K562 (cell line): ENCODE measurements at regions not wholly inside any gene's neighbourhood (a gene's known extent, or its start where the extent isn't known, plus 50 kb on each side); places are given as distances from the start of the nearest gene placed in this dataset.

Source experiments
- ATAC-seq: fragments of 200-7000 bp; cut with Tn5 transposase; 3 replicates; pipeline ENCODE4 v1.9.1; 2020; ENCODE audit warnings: moderate library complexity
- BruUV-seq: library from RNA; stranded (reverse); fragments of 400-500 nt; replicated peaks from 2 replicates; lab custom pipeline; 2021; lab: Mats Ljungman, UMichigan
- CTCF ChIA-PET: fragments of 300-600 bp; formaldehyde crosslinking; extraction: SDS; loops from one replicate; lab custom pipeline; 2021; ENCODE audit warnings: low intra/inter-chr PET ratio; lab: Yijun Ruan, JAX
- POLR2A ChIA-PET: fragments of 300-600, 350-650 bp; sonication (Branson Sonifier 250); formaldehyde crosslinking; extraction: SDS; loops from one replicate; lab custom pipeline; 2021; ENCODE audit warnings: antibody characterized with exemption, inconsistent platforms; lab: Yijun Ruan, JAX
- DNase-seq, 4 experiments: peaks; one replicate each; pipeline versions ENCODE4 v3.0.0 to v3.0.0-alpha.2; 2011 to 2018; ENCODE audit warnings: low spot score in 3 of 4, mixed read lengths in 3 of 4; ENCODE audit errors: extremely low read depth in 1 of 4
- FAIRE-seq: peaks from 2 replicates; lab custom pipeline; 2011; peaks lifted over from hg19 to GRCh38; lab: Jason Lieb, UNC
- H2AFZ ChIP-seq: 2 replicates; pipeline ENCODE4 v1.6.0; 2011; ENCODE audit warnings: low read depth, low read length, control low read depth, inconsistent platforms
- H3K27ac ChIP-seq: fragments of 200-600 bp; 3 replicates; pipeline ENCODE4 v1.8.0; 2011; ENCODE audit warnings: low read depth, mild to moderate bottlenecking, control low read depth, inconsistent platforms, low read length, moderate library complexity, mixed read lengths; ENCODE audit errors: extremely low read depth
- H3K27me3 ChIP-seq, 2 experiments: fragments of 300-600 bp in 1 of 2; 2 replicates in 1 of 2; 3 replicates in 1 of 2; pipeline versions ENCODE4 v1.6.0 to v1.8.0; 2011; ENCODE audit warnings: inconsistent platforms in 2 of 2, low read length in 2 of 2, mild to moderate bottlenecking in 1 of 2, mixed read lengths in 1 of 2, moderate library complexity in 1 of 2; ENCODE audit not compliant: control insufficient read depth in 2 of 2, insufficient read depth in 2 of 2
- H3K36me3 ChIP-seq: fragments of 300-600 bp; 3 replicates; pipeline ENCODE4 v1.8.0; 2011; ENCODE audit warnings: mild to moderate bottlenecking, low read length, inconsistent platforms; ENCODE audit not compliant: control insufficient read depth, insufficient read depth
- H3K4me1 ChIP-seq, 2 experiments: fragments of 200-600 bp in 1 of 2; replicated peaks in 1 of 2; 2 replicates in 1 of 2; 3 replicates in 1 of 2; pipeline versions ENCODE4 v1.5.1 to v1.8.0; 2011; ENCODE audit warnings: inconsistent platforms in 2 of 2, low read length in 2 of 2, mild to moderate bottlenecking in 1 of 2, mixed read lengths in 1 of 2, moderate library complexity in 1 of 2; ENCODE audit not compliant: control insufficient read depth in 2 of 2, insufficient read depth in 2 of 2
- H3K4me2 ChIP-seq: 2 replicates; pipeline ENCODE4 v1.6.1; 2011; ENCODE audit warnings: low read length, control low read depth, inconsistent platforms, mixed read lengths; ENCODE audit not compliant: insufficient read depth
- H3K4me3 ChIP-seq: fragments of 200-600 bp; sonication (generic), shearing (Covaris generic); 2 replicates; pipeline ENCODE4 v1.5.1; 2016; ENCODE audit warnings: control low read depth, inconsistent platforms
- H3K79me2 ChIP-seq: fragments of 200-600 bp; 3 replicates; pipeline ENCODE4 v1.8.0; 2011; ENCODE audit warnings: low read length, inconsistent platforms; ENCODE audit not compliant: control insufficient read depth, insufficient read depth
- H3K9ac ChIP-seq, 2 experiments: 2 replicates each; pipeline versions ENCODE4 v1.6.0 to v1.6.1; 2011; ENCODE audit warnings: low read depth in 2 of 2, low read length in 2 of 2, control low read depth in 1 of 2, inconsistent platforms in 1 of 2, mild to moderate bottlenecking in 1 of 2, mixed read lengths in 1 of 2; ENCODE audit not compliant: insufficient read depth in 1 of 2
- H3K9me1 ChIP-seq: one replicate; pipeline ENCODE4 v1.6.0; 2011; ENCODE audit warnings: inconsistent platforms, mild to moderate bottlenecking, low read length, moderate library complexity; ENCODE audit not compliant: control insufficient read depth, insufficient read depth
- H3K9me3 ChIP-seq: replicated peaks from 2 replicates; pipeline ENCODE4 v1.5.1; 2011; ENCODE audit warnings: low read depth, low read length, inconsistent platforms; ENCODE audit not compliant: control insufficient read depth, insufficient read depth
- H4K20me1 ChIP-seq: replicated peaks from 2 replicates; pipeline ENCODE4 v1.6.1; 2011; ENCODE audit warnings: low read length, inconsistent platforms, mixed read lengths; ENCODE audit not compliant: control insufficient read depth, insufficient read depth
- BRD4 ChIP-seq: fragments of 200-600 bp; sonication (generic); IDR thresholded peaks from 2 replicates; pipeline ENCODE4 v1.6.1; 2017; ENCODE audit warnings: inconsistent platforms
- FOXM1 ChIP-seq, 2 experiments: fragments of 450-650 bp in 1 of 2; sonication (generic) in 1 of 2; formaldehyde crosslinking in 1 of 2; IDR thresholded peaks; 2 replicates each; pipeline versions ENCODE4 v1.6.1 to v1.9.0; 2017 to 2022; ENCODE audit warnings: low read depth in 2 of 2, mild to moderate bottlenecking in 2 of 2, missing genetic modification reagents in 1 of 2, moderate library complexity in 1 of 2
- HEY1 ChIP-seq: fragments of 250-450 bp; sonication (Bioruptor Pico); IDR thresholded peaks from 2 replicates; pipeline ENCODE4 v1.5.0; 2020; ENCODE audit warnings: mild to moderate bottlenecking, moderate library complexity, borderline replicate concordance
- KLF10 ChIP-seq: fragments of 250-450 bp; sonication (Bioruptor Pico); IDR thresholded peaks from 2 replicates; pipeline ENCODE4 v1.6.1; 2021; ENCODE audit warnings: matching md5 sums
- RBM22 ChIP-seq: fragments of 200-400 bp; formaldehyde crosslinking; IDR thresholded peaks from 2 replicates; pipeline ENCODE4 v1.6.1; 2018; ENCODE audit warnings: low read length, low read depth; ENCODE audit not compliant: poor library complexity, severe bottlenecking
- THAP12 ChIP-seq: fragments of 250-450 bp; sonication (Bioruptor Pico); IDR thresholded peaks from 2 replicates; pipeline ENCODE4 v1.9.0; 2021; ENCODE audit warnings: mild to moderate bottlenecking, inconsistent platforms
- ZNF174 ChIP-seq: fragments of 250-450 bp; sonication (Bioruptor Pico); IDR thresholded peaks from 2 replicates; pipeline ENCODE4 v1.4.0; 2020; ENCODE audit warnings: mild to moderate bottlenecking
- in situ Hi-C: fragments of 300-500 bp; cut with MboI; formaldehyde crosslinking; loops from 4 replicates; pipeline ENCODE4 v1.15.0; 2018; ENCODE audit warnings: inconsistent platforms, mixed read lengths
- intact Hi-C: fragments of 100-400 bp; cut with micrococcal nuclease; formaldehyde crosslinking; loops from 2 replicates; pipeline ENCODE4 v1.14.2; 2022
- TF ChIP-seq, protein P1 (sequence below): fragments of 250-450 bp; sonication (Bioruptor Pico); IDR thresholded peaks from 2 replicates; pipeline ENCODE4 v1.6.1; 2021; ENCODE audit warnings: mild to moderate bottlenecking
- TF ChIP-seq, protein P2 (sequence below): sonication (generic); formaldehyde crosslinking; IDR thresholded peaks from 2 replicates; pipeline ENCODE4 v1.8.1; 2023; ENCODE audit warnings: mild to moderate bottlenecking, missing genetic modification reagents
- TF ChIP-seq, protein P3 (sequence below): fragments of 250-450 bp; sonication (Bioruptor Pico); IDR thresholded peaks from 2 replicates; pipeline ENCODE4 v1.5.0; 2021

DNA sequence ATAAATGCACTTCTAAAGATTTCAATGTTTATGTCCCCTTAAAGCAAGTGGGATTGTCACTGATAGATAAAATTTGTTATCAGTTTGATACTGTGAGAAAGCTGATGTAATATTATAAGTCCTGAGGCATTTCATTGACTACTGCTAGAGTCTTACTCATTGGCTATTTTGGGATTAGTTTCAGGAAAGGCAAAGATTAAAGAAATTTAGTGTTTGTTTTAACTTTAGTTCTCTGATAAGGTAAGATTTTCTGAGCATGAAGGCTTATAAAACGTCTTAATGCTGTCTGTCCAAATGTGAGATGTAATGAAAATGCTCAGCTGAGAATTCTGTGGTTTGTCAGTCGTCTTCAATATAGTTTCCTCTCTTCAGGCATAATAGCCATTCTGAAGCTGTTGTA, 886.4 kb upstream of the CDH2 start (continued):
- TF ChIP-seq HEY1 (CRISPR knock-in tag): no peak
- TF ChIP-seq FOXM1 (IDR thresholded peaks at IDR 0.05; ENCODE audit: low read depth): no peak
- no peak for TF ChIP-seq FOXM1 (CRISPR knock-in tag; IDR thresholded peaks at IDR 0.05; ENCODE audit: low read depth)

DNA sequence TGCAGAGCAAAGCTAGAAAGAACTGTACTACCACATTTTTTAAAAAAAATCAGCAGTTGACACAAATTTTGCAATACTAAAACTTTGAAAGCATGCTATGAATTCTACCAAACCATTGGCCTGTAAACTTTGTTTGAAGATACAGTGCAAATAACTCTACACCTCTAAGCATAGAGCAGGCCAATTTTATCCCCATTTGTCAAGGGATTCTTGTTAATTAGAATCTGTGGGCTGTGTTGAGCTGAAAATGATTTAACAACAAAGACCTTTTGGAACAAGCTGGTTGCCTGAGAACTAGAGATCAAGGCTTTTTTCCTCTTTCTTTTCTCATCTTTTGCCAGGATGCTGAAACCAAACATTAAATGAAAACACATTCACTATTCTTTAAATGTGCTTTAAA, 886.0 kb upstream of the CDH2 start:
- Histone ChIP-seq H3K9me3 (no peaks in the 10 kb centered on the region; the same call in 1 of the 2 replicates), H3K36me3 (no peaks in the 10 kb centered on the region), H2AFZ (no peak overlapping the region), H4K20me1 (no peaks in the 10 kb centered on the region), H3K4me2 (no peak overlapping the region), H3K9me1 (no peaks in the 10 kb centered on the region), H3K4me3 (no peak overlapping the region), H3K27ac (no peak overlapping the region), H3K4me1 (no peaks in the 10 kb centered on the region), H3K79me2 (no peaks in the 10 kb centered on the region), H3K9ac (no peak overlapping the region), H3K27me3 (no peaks in the 10 kb centered on the region)
- BruUV-seq: no TSS peak
- POLR2A ChIA-PET: no interaction called here
- intact Hi-C loops: no loop called here
- FAIRE-seq (no peak), ATAC-seq (no peak), DNase-seq (no peak)
- in situ Hi-C loops: no loop called here
- CTCF ChIA-PET: no interaction called here
- TF ChIP-seq, protein P1, sequence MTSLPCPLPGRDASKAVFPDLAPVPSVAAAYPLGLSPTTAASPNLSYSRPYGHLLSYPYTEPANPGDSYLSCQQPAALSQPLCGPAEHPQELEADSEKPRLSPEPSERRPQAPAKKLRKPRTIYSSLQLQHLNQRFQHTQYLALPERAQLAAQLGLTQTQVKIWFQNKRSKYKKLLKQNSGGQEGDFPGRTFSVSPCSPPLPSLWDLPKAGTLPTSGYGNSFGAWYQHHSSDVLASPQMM (CRISPR knock-in tag): no peak
- TF ChIP-seq KLF10 (no peak), RBM22 (no peak), THAP12 (no peak), ZNF174 (CRISPR knock-in tag) (no peak), BRD4 (no peak)
- TF ChIP-seq, protein P2, sequence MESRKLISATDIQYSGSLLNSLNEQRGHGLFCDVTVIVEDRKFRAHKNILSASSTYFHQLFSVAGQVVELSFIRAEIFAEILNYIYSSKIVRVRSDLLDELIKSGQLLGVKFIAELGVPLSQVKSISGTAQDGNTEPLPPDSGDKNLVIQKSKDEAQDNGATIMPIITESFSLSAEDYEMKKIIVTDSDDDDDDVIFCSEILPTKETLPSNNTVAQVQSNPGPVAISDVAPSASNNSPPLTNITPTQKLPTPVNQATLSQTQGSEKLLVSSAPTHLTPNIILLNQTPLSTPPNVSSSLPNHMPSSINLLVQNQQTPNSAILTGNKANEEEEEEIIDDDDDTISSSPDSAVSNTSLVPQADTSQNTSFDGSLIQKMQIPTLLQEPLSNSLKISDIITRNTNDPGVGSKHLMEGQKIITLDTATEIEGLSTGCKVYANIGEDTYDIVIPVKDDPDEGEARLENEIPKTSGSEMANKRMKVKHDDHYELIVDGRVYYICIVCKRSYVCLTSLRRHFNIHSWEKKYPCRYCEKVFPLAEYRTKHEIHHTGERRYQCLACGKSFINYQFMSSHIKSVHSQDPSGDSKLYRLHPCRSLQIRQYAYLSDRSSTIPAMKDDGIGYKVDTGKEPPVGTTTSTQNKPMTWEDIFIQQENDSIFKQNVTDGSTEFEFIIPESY (CRISPR knock-in tag): no peak
- TF ChIP-seq, protein P3, sequence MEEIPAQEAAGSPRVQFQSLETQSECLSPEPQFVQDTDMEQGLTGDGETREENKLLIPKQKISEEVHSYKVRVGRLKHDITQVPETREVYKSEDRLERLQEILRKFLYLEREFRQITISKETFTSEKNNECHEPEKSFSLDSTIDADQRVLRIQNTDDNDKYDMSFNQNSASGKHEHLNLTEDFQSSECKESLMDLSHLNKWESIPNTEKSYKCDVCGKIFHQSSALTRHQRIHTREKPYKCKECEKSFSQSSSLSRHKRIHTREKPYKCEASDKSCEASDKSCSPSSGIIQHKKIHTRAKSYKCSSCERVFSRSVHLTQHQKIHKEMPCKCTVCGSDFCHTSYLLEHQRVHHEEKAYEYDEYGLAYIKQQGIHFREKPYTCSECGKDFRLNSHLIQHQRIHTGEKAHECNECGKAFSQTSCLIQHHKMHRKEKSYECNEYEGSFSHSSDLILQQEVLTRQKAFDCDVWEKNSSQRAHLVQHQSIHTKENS (CRISPR knock-in tag): no peak
